Pancreas (tissue), 10 donors: ENCODE measurements at regions not wholly inside any gene's neighbourhood (a gene's known extent, or its start where the extent isn't known, plus 50 kb on each side); places are given as distances from the start of the nearest gene placed in this dataset.

Experiments
- ATAC-seq, 4 donors: fragments of 200-7000 bp; cut with Tn5 transposase; one replicate each; pipeline versions ENCODE4 v1.8.0 to v1.9.1; 2020; ENCODE audit warnings: mild to moderate bottlenecking in 4 of 4, moderate library complexity in 4 of 4
- DNase-seq, 6 donors: peaks; one replicate each; pipeline ENCODE4 v3.0.0-alpha.2; 2020
- FAIRE-seq: peaks from 2 replicates; lab custom pipeline; 2012; peaks lifted over from hg19 to GRCh38; lab: Jason Lieb, UNC
- H3K27ac ChIP-seq, 4 donors: fragments of 200-600 bp; sonication (generic); 1 replicate in 3 of 4; 2 replicates in 1 of 4; pipeline versions ENCODE4 v1.5.0 to v1.8.0; 2020
- H3K27me3 ChIP-seq, 4 donors: fragments of 200-600 bp; one replicate each; pipeline ENCODE4 v1.8.0; 2021
- H3K36me3 ChIP-seq, 3 donors: fragments of 200-600 bp; sonication (generic) in 1 of 3; one replicate each; pipeline versions ENCODE4 v1.5.0 to v1.8.0; 2020 to 2021
- H3K4me1 ChIP-seq, 3 donors: fragments of 200-600 bp; one replicate each; pipeline ENCODE4 v1.8.0; 2021
- H3K4me3 ChIP-seq, 4 donors: fragments of 200-600 bp; sonication (generic) in 2 of 4; one replicate each; pipeline versions ENCODE4 v1.5.0 to v1.8.0; 2020 to 2021
- H3K9me3 ChIP-seq, 4 donors: fragments of 200-600 bp; one replicate each; pipeline ENCODE4 v1.8.0; 2021
- CTCF ChIP-seq, 4 donors: fragments of 200-600 bp; sonication (generic) in 3 of 4; IDR thresholded peaks; one replicate each; pipeline versions ENCODE4 v1.5.0 to v1.8.0; 2021; ENCODE audit warnings: antibody characterized with exemption in 4 of 4
- WGBS, 2 donors: extraction: QIAGEN DNeasy Blood & Tissue Kit; methylation state at CpG; one replicate each; pipeline ENCODE4 v1.1.7; 2013; 5-methylcytosine and 5-hydroxymethylcytosine counted together
- intact Hi-C, 3 donors: fragments of 100-400 bp; cut with DNase I; formaldehyde crosslinking; loops; one replicate each; pipeline versions ENCODE4 v1.11.1 to v1.14.2; 2022
- donor health status: healthy with polysubstance abuse.
- donor health status: DM: no; HTN: no; CAD: no; lungs with moderate emphysema.
- donor health status: DM: no; HTN: no; CAD: no.
- donor health status: control.
- donor health status: control.
- donor health status: Bipolar disorder and iron deficiency.
- donor health status: DM: yes; HTN: yes; CAD: no.
- donor health status: DM: no; HTN: no; CAD: no.
- donor health status: DM: no; HTN: no; CAD: no.
- donor health status: DM: yes; HTN: yes; CAD: no.

DNA sequence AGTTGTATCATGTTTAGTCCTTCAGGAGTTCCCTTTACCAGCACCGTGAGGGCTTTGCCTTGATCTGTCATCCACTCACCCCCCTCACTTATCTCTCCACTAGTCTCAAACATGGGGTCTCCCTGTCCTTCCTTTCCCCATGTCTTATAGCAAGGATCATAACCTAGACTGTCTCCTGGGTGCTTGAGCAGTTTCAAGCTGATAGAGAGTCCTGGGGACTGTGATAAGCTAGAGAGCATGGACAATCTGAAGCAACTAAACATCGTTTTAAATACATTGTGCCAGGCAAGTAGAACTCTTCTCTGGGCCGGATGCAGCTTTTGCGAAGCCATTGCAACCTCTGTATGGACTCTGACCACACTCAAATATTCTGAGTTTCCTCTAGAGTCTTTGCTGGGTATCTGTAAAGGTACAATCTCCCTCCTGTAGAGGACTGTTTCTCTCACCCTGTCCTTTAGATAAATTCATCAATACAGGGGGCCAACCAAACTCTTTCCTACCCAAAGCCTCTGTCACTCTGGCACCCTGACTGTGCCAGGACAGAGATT is 684.6 kb upstream of the NR2F2 start:
- 57 to 69% methylated on average over 4 of the region's 4 CpGs for WGBS, 2 donors
- no peak for ATAC-seq
- Histone ChIP-seq H3K27ac (no peak overlapping the region), H3K4me1 (no peaks in the 10 kb centered on the region), H3K27me3 (no peaks in the 10 kb centered on the region), H3K4me3 (no peak overlapping the region), H3K9me3 (no peaks in the 10 kb centered on the region), H3K36me3 (no peaks in the 10 kb centered on the region)
- intact Hi-C loops: no loop called here
- no peak for FAIRE-seq
- DNase-seq: no peak
- TF ChIP-seq CTCF (IDR thresholded peaks at IDR 0.05): no peak

GRCh38 chr15:95646484-95647273 is 683.8 kb upstream of the NR2F2 start:
- DNase-seq: no peak
- no peak for TF ChIP-seq CTCF (IDR thresholded peaks at IDR 0.05)
- no peaks in the 10 kb centered on the region for H3K4me1 ChIP-seq
- 39 to 51% methylated on average over 8 of the region's 8 CpGs for WGBS, 2 donors
- no peak overlapping the region for H3K4me3 ChIP-seq
- FAIRE-seq: no peak
- no peak overlapping the region for H3K27ac ChIP-seq
- no peaks in the 10 kb centered on the region for H3K36me3 ChIP-seq
- no peaks in the 10 kb centered on the region for H3K27me3 ChIP-seq
- no peak for ATAC-seq
- intact Hi-C loops: no loop called here
- H3K9me3 ChIP-seq: no peaks in the 10 kb centered on the region

DNA sequence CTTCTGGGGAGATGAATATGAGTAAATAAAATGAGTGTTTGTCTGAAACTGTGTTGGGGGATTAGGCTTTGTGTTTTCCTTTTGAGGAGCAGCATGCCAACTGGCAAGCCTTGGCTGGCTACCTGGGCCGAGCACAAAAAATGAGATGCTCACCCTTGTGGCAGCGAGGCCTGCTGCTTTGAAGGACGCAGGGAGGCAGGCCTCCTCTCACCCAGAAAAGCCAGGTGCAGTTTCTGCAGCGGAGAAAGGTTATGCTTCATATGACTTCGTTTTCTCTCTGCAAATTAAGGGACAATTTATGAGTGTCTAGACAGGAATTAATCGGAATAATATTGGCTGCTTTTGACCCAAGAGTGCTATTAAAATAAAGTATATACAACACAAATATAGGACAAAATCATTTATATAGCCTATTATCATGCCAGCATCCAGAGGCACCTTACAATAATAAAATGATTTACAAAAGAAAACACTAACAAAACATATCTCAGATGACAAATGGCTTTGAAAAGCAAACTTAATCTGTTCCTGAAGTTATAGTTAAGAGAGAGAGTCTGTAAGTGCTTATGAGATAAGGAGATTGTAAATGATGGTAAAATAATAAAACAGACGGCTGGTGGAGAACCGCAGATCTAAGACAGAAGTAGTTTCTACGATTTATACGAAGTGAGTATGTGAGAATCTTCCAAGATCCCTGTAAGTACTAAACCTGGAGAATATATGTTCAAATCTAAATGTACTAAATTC is 682.8 kb upstream of the NR2F2 start:
- Histone ChIP-seq H3K9me3 (no peaks in the 10 kb centered on the region), H3K4me1 (no peaks in the 10 kb centered on the region), H3K36me3 (no peaks in the 10 kb centered on the region), H3K27me3 (no peaks in the 10 kb centered on the region), H3K4me3 (no peak overlapping the region), H3K27ac (no peak overlapping the region)
- intact Hi-C loops: no loop called here
- ATAC-seq: no peak
- DNase-seq: no peak
- FAIRE-seq: no peak
- no peak for TF ChIP-seq CTCF (IDR thresholded peaks at IDR 0.05)
- WGBS, 2 donors: 58 to 66% methylated on average over 10 of the region's 10 CpGs

GRCh38 chr15:95653361-95653805 is 677.1 kb upstream of the NR2F2 start:
- no peak overlapping the region for H3K27ac ChIP-seq
- no peak for ATAC-seq
- H3K4me1 ChIP-seq: no peaks in the 10 kb centered on the region
- 82 to 91% methylated on average over 8 of the region's 8 CpGs for WGBS, 2 donors
- H3K9me3 ChIP-seq: no peaks in the 10 kb centered on the region
- no peak for TF ChIP-seq CTCF (IDR thresholded peaks at IDR 0.05)
- no peaks in the 10 kb centered on the region for H3K36me3 ChIP-seq
- H3K27me3 ChIP-seq: no peaks in the 10 kb centered on the region
- FAIRE-seq: no peak
- intact Hi-C loops: no loop called here
- no peak overlapping the region for H3K4me3 ChIP-seq
- no peak for DNase-seq
